ENCODE measurements at regions not wholly inside any gene's neighbourhood (a gene's known extent, or its start where the extent isn't known, plus 50 kb on each side); places are given as distances from the start of the nearest gene placed in this dataset.
"Not testable (repeated sequence)": the region's sequence is repeated elsewhere in the genome, so short reads cannot be mapped to it uniquely, and the experiment has no call there.

- intact Hi-C loops (cut with micrococcal nuclease) = loop anchor here (10.0 kb wide), 1 partner anchor 205 kb away; no protein-coding TSS in a partner anchor
Measured at GRCh38 chr7:3159445-3159844, 115.8 kb upstream of the CARD11 start.

DNA sequence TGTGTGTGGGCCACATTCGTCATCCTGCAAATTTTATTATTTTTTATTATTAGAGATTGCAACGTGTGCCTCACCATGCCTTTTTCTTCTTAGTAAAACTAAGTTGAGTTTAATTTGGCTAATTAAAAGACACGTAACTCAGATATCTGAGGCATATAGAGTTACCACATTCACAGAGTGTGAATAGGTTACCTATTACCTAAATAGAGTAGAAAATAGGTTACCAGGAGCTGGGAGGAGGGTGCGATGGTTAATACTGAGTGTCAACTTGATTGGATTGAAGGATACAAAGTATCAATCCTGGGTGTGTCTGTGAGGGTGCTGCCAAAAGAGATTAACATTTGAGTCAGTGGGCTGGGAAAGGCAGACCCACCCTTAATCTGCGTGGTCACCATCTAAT, 116.3 kb upstream of the CARD11 start:
- intact Hi-C loops (cut with micrococcal nuclease) = loop anchor here (10.0 kb wide), 1 partner anchor 205 kb away; no protein-coding TSS in a partner anchor

- intact Hi-C loops (cut with micrococcal nuclease) = no loop called here
Measured at GRCh38 chr7:3162289-3162688, 118.6 kb upstream of the CARD11 start.

- intact Hi-C loops (cut with micrococcal nuclease) = not testable (repeated sequence)
Measured at GRCh38 chr7:3162798-3163197, 119.1 kb upstream of the CARD11 start.

GRCh38 chr7:3164380-3164792, 120.7 kb upstream of the CARD11 start:
- intact Hi-C loops (cut with micrococcal nuclease) = no loop called here

DNA sequence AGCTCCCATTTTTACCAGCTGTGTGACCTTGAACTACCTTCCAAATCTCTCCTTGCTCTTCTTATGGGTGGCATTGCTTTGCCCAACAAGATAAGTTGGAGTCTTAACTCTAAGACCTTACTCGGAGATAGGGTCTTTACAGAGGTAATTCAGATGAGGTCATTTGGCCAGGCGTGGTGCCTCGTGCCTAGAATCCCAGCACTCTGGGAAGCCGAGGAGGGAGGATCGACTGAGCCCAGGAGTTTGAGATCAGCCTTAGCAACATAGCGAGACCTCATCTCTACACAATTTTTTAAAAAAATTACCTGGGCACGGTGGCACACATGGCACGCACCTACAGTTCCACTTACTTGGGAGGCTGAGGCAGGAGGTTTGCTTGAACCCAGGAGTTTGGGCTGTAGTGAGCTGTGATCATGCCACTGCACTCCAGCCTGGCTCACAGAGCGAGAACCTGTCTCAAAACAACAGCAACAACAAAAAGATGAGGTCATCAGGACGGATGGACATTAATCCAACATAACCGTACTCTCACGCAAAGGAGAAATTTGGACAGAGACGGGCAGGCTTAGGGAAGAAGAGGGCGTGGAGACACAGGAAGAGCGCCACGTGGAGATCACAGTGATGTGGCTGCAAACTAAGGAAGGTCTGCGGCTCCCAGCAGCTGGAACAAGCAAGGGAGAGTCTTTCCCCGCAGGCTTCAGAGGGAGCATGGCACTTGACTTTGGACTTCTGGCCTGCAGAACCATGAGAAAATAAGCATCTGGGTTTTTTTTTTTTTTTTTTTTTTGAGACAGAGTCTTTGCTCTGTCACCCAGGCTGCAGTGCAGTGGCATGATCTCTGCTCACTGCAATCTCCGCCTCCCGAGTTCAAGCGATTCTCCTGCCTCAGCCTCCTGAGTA, 122.3 kb upstream of the CARD11 start:
- intact Hi-C loops (cut with micrococcal nuclease) = no loop called here

DNA sequence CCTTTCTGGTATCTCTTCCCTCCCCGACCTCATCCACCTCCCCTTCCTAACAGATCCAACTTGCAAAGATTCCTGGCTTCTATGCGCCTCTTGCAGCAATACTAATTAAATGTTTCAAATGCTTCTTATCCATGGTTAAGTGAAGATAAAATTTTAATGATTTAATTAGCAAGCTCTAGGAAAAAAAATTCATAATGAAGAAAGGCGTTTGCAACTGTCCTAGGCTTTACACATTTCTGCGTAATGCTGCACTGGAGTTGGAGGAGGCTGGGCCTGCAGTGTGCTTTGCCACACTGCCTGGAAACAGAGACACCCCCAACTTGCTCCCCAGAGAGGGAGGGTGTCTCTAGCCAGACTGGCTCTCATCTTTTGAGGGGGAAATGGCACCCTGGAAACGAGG, 123.9 kb upstream of the CARD11 start:
- intact Hi-C loops (cut with micrococcal nuclease) = no loop called here

GRCh38 chr7:3168370-3168769, 124.7 kb upstream of the CARD11 start:
- intact Hi-C loops (cut with micrococcal nuclease) = no loop called here

- intact Hi-C loops (cut with micrococcal nuclease) = no loop called here
Measured at GRCh38 chr7:3168869-3169268, 125.2 kb upstream of the CARD11 start.

GRCh38 chr7:3172768-3173280, 128.2 kb upstream of the SDK1 start:
- intact Hi-C loops (cut with micrococcal nuclease) = no loop called here

- intact Hi-C loops (cut with micrococcal nuclease) = no loop called here
Measured at GRCh38 chr7:3174515-3175284, 126.4 kb upstream of the SDK1 start.

- intact Hi-C loops (cut with micrococcal nuclease) = no loop called here
Measured at GRCh38 chr7:3175285-3175902, 125.7 kb upstream of the SDK1 start.

GRCh38 chr7:3176112-3177000, 124.7 kb upstream of the SDK1 start:
- intact Hi-C loops (cut with micrococcal nuclease) = no loop called here

DNA sequence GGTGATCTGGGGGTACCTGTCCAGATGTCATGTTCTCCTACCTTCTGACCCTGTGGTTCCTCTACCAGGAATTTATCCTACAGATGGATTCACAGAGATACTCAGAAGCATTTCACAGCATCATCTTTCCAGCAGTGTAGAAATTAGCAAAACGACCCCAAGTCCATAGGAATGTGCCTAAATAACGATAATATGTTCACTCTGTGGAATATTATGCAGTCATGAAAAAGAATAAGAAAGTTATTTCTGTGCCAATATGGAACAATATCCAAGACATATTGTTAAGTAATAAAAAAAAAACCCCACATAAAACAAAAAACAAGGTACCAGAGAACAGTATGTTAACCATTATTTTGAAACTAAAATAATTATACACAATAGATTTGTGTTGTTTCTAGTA, 123.8 kb upstream of the SDK1 start:
- intact Hi-C loops (cut with micrococcal nuclease) = no loop called here

GRCh38 chr7:3179456-3179855, 121.6 kb upstream of the SDK1 start:
- intact Hi-C loops (cut with micrococcal nuclease) = no loop called here

- intact Hi-C loops (cut with micrococcal nuclease) = no loop called here
Measured at GRCh38 chr7:3180604-3181003, 120.4 kb upstream of the SDK1 start.

GRCh38 chr7:3182055-3182454, 119.0 kb upstream of the SDK1 start:
- intact Hi-C loops (cut with micrococcal nuclease) = not testable (repeated sequence)

DNA sequence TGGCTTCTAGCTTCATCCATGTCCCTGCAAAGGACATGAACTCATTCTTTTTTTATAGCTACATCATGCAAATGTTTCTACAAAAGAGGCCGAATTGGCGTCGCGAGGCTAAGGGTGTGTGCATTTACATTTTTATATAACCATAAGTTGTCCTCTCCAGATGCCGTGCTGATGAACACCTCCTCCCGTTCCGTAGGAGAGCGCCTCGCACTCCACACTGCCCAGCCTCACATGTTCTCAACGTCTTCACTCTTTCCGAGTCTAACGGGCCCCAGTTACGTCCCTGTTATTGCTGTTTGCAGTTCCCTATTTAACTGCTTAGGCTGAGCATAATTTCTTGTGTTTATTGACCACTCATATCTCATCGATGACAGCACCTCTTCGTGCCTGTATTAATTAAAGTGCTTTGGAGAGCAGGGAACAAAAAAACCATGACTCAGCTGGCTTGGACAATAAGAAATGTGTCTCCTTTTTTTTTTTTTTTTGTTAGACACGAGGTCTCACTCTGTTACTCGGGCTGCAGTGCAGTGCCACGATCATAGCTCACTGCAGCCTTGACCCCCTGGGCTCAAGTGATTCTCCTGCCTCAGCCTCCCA, 113.5 kb upstream of the SDK1 start:
- intact Hi-C loops (cut with micrococcal nuclease) = no loop called here

GRCh38 chr7:3188946-3189345, 112.1 kb upstream of the SDK1 start:
- intact Hi-C loops (cut with micrococcal nuclease) = no loop called here

GRCh38 chr7:3191548-3191947, 109.5 kb upstream of the SDK1 start:
- intact Hi-C loops (cut with micrococcal nuclease) = no loop called here

Measured in T-helper 2 cell treated with Interferon-gamma antibody and Interleukin-4, amounts not matched to agents 100 ng/mL and 5 ng/mL, for 36 hours (primary cell).